SIG-M5 treated with dmso at 0.1 percent for 504 hours (cell line): ENCODE measurements at regions not wholly inside any gene's neighbourhood (a gene's known extent, or its start where the extent isn't known, plus 50 kb on each side); places are given as distances from the start of the nearest gene placed in this dataset.
A peak's percentile ranks its signal among the peaks of the same experiment; 100 is the strongest.

ENCODE experiments used
- DNase-seq: peaks from one replicate; lab custom pipeline; 2025; ENCODE audit not compliant: unreplicated experiment; lab: John Stamatoyannopoulos, UW

DNA sequence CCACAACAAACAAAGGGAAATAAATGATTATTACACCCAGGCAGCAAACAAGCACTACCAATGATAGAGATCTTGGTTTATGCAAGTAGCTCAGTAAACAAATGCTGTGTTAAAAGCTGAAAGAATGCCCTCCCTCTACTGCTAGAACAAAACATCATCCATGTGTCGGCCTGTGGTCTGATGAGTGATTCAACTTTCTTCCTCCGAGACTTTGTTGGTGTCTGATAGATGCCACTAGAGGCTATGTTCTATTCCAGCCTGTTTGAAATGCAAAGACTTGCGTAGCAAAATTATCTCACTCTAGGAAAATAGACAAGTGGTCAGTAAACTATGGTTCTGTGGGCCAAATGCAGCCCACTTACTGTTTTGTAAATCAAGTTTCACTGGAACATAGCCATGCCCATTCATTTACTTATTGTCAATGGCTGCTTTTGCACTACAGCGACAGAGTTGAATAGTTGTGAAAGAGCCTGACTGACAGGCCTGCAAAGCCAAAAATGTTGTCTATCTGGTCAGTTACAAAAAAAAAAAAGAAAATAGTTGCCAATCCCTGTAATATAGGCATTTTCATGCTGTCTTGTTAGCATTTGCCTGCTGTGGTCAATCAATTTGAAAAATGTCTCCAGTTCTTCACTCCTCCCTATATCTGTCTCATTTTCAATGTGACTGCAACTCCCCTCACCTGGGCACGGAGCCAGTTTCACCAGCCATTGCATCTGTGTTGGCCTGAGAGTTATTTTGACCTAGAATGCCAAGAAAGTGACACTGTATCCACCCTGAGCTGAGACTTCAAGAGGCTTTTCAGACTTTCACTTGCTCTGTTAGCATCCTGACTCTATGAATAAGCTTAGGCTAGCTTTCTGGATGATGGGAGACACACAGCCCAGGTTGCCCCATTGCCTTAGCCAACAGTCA is 544.6 kb upstream of the BTBD3 start:
- DNase-seq, result no peak

DNA sequence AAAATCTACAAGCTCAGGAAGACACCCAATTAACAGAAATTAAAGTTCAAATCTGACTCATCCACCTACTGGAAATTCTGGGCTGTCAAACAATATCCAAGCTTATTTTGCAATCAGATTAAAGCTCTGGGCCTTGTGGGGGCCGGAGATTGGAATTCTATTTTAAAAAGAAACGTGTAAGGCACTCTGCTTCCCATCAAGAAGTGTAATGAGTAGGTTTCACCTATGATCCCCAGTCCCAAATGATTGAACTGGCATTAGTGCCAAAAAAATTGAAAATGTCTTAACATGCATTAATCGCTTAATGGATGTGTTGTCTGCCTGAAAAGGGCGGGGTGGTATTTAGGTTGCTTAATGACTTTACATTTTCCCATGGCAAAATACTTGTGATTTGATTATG is 542.4 kb upstream of the BTBD3 start:
- DNase-seq, result no peak

DNA sequence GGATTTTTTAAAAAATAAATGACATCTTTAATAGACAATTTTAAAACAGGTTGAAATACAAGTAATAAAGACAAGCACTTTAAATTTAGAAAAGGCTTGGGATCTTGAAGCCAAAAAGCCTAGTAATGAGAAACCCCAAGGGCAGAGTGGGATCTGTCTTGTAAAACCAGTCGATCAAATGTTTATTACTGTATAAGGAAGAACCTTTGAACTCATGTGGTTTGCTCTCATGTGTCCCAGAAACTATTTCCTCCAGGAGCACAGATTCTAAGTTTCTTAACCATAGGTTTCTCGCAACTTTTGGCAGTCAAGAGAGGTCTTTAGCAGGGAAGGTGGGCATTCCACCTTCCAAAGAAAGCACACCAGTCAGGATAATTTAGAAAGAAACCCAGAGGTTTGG is 541.7 kb upstream of the BTBD3 start:
- no peak for DNase-seq

DNA sequence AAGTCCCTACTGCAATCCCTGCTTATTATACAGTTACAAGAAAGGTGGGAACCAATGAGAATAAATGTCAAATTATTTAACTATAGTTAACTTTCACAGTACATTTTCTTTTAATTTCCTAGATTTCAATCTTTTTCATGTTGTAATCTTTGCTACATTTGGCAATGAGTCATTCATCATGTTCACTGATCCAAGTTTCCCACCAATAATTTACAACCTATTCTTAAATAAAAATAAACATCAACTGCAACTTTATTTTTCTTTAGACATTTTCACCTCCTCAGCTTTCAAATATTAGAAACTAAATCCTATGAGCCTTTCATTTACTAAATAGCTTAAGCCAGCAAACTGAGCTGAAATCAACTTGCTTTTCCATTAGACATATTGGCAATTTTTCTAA is 541.3 kb upstream of the BTBD3 start:
- DNase-seq, result no peak

DNA sequence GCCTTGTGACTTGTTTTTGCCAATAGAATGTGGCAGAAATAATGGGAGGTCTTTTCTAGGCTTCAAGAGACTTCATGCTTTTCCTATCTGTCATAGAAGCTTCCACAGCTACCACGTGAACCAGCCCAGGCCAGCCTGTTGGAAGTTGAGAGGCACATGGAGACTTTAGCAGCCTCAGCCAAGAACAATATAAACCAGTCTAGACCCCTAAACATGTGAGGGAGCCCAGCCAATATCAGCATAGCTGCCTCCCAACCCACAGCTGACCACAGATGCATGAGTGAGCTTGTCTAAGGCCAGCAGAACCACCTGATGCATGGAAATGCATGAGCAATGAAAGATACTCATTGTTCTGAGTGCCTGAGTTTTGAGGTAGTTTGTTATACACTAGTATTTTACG is 540.7 kb upstream of the BTBD3 start:
- no peak for DNase-seq

DNA sequence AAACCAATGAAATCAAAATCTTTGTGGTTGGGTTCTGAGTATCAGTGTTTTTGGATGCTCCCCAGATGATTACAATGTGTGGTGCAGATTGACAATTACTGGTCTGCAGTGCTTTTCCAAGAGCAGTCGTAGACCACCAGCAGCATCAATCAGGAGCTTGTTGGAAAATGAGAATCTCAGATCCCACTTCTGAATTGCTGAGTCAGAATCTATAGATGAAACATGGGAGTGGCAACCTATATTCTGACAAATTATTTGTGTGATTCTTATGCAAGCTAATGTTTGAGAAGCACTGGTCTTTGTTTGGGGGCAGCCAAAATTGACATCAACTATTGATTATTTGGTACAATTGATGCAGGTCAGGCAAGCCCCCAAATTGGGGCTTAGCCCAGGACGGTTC is 539.9 kb upstream of the BTBD3 start:
- no peak for DNase-seq

DNA sequence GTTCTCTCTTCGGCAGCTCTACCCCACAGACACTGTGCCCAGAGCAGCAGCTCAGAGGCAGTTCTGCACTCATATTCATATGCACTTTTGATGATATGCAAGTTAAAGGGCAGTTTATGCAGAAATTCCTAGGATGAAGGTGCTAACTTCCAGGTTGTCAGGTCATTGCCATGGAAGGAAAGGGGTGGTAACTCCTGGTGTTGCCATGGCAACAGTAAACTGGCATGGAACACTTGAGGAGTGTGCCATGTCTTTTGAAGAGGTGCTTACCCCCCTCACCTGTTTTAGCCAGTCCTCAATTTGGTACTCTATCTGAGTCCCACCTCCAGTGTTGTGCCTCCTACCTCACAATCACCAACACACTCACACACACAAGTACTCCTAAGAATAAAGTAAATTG is 539.4 kb upstream of the BTBD3 start:
- DNase-seq, result no peak

DNA sequence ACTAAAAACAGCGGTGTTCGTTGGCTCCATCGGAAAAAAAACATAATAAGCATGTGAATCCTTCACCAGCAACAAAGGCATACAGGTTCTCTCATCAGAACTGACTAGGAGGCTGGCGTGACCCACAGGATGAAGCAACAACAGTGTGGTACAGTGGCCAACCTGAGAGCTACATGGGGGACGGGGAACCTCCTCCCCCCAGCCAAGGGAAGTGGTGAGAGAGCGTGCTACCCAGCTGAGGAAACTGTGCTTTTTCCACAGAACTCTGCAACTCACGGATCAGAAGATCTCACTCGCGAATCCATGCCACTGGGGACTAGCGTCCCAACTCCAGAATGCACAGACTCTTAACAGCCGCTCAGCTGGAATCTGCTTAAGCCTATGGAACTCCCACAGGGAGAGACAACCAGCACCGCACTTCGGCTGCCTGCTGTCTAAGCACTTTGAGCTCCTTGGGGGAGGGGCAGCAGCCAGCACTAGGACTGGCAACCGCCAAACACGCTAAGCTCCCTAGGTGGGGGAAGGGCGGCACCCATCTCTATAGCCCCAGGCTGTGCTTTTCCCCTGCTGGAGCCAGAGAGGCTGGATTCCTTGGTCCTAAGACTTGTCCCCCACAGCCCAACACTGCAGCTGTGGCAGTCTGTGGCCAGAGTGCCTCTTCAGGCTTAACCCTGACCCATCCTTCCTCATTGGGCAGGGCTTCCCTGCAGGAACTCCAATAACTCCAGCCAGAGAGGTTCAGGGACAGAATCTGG is 538.3 kb upstream of the BTBD3 start:
- peak; percentile 1 for DNase-seq

DNA sequence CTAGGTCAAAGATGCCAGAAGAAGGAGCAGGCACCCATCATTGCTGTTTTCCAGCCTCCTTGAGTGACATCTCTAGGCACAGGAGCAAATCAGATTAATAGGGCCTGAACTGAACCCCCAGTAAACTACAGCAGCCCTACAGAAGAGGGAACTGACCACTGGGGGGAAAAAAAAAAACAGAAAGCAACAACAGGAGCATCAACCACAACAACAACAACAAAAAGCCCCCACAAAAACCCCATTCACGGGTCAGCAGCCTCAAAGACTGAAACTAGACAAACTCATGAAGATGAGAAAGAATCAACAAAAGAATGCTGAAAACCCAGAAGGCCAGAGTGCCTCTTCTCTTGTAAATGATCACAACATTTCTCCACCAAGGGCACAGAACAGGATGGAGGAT is 537.4 kb upstream of the BTBD3 start:
- DNase-seq, result no peak

DNA sequence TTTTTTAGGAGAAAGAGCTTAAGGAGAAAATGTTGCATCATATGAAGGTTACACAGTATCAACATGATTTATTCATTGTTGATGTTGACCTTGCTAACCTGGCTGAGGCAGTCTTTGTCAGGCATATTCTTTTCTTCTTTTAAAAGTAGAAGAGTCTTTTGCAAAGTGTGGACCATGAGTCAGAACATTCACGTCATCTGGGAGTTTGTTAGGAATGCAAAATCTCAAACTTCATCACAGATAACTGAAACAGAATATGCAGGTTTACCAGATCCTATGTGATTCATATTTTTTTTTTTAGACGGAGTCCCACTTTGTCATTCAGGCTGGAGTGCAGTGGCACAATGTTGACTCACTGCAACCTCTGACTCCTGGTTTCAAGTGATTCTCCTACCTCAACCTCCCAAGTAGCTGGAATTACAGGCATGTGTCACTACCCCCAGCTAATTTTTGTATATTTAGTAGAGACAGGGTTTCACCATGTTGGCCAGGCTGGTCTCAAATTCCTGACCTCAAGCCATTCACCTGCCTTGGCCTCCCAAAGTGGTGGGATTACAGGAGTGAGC is 530.4 kb upstream of the BTBD3 start:
- DNase-seq, result no peak

GRCh38 chr20:11389186-11389585 is 528.5 kb upstream of the BTBD3 start:
- no peak for DNase-seq

DNA sequence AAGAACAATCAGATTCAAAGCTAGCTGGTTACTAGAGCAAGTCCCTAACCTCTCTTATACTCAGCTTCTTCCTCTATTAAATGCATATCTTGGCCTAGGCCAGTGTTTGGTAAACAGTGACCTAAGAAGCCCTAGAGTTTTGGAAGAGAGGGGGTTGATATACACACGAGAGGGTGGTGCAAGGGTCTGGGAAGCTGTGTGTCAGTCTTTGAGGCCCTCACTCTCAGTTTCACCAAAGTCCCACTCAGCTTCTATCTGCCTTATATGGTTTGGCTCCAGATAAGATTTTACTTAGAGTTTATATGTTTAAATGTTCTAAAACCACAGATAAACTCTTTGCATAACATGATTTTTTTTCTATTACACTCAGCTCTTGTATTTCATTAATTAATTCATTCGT is 526.1 kb upstream of the BTBD3 start:
- no peak for DNase-seq

DNA sequence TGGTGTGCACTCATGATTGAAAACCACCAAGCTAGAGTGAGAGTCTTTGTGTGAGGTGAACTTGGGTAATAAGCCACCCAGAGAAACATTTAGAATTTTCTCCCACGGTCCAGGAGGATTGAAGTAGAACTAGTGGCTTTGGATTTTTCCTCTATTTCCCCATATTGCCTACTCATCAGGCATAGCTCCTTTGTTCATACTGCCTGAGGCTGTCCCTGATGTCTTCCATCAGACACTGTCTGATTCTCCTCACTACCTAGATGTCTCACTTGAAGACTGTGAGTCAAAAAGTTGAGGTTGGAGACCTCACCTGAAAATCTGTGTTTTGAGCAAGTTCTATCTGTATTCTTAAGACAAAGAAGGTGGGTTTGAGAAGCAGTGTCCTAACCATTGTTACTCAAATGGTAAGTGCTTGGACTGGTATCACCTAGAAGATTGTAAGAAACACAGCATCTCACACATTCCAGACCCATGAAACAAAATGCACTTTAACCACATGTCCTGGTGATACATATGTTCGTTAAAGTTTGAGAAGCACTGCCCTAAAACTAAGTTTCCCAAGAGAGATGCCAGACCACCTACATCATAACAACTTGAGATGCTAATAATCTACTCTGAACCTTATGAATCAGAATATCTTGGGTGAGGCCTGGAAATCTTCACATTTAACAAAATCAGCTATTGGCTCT is 523.4 kb upstream of the BTBD3 start:
- no peak for DNase-seq

GRCh38 chr20:11395581-11395980 is 522.1 kb upstream of the BTBD3 start:
- no peak for DNase-seq

DNA sequence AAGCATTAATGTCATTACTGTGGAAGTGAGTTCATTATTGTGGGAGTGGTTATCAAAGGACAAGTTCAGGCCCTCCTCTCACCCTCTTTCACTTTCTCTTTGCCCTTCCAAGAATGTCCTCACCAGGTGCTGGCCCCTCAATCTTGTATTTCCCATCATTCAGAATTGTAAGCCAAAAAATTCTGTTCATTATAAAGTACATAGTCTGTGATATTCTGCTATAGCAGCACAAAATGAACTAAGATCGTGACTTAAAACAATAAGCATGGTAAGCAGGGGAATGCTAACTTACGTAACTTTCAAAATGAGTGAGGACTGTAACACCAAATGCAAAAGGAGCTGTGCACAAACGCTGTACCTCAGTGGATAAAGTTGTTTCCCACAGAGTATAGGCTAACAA is 515.7 kb upstream of the BTBD3 start:
- DNase-seq, result no peak

DNA sequence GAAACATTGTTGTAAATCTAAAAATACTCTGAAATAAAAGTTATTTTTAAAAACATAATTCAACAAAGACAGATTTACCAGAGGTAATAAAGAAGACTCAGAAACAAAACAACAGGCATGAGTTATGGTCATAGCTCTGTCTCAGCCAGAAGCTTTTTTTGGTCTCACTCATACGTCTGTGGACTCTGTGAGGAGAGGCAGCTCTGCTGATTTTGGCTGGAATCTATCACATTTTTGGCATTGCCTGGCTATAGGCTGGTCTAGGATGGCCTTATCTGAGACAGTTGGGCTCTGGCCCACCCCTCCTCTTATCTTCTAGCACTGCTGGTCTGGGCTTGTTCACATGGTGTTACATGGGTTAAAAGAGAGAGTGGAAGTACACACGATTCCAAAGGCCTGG is 514.0 kb upstream of the BTBD3 start:
- DNase-seq, result no peak

DNA sequence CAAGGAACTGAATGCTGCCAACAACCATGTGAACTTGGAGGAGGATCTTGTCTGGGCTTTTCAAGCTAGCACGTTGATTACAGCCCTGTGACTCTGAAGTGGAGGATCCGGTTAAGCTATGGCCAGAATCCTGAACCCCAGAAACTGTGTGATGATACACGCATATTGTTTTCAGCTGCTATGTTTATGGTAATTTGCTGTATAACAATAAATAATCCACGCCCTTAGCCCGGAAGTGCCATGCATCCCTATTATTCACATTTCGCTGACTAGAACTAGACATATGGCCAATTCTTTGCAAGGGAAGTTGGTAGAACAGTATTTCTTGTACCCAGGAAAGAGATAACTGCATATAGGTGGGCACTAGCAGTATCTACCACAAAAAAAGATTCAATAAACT is 510.8 kb upstream of the BTBD3 start:
- DNase-seq, result no peak

GRCh38 chr20:11409561-11409960 is 508.1 kb upstream of the BTBD3 start:
- no peak for DNase-seq

DNA sequence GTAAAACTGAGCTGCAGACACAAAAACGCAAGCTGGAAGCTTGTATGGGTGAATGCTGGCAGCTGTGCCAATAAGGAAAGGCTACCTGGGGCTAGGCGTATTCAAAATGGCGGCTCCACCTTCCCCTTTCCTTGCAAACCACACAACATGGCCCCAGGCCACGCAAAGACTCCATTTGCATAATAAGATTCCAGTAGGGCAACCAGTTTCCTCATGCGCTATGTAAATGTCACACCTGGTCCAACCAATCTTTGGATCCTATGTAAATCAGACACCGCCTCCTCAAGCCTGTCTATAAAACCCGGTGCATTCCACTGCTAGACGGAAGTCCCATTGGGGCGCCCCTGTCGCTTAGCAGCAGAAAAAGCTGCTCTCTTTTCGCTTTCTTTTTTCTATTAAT is 505.9 kb upstream of the BTBD3 start:
- DNase-seq, result no peak

- no peak for DNase-seq
Observed at GRCh38 chr20:11426948-11427347, 490.7 kb upstream of the BTBD3 start.

GRCh38 chr20:11429168-11429567 is 488.5 kb upstream of the BTBD3 start:
- no peak for DNase-seq
